HG03521 (cell line): ENCODE measurements at regions not wholly inside any gene's neighbourhood (a gene's known extent, or its start where the extent isn't known, plus 50 kb on each side); places are given as distances from the start of the nearest gene placed in this dataset.
A peak's percentile ranks its signal among the peaks of the same experiment; 100 is the strongest.
"Not testable (repeated sequence)": the region's sequence is repeated elsewhere in the genome, so short reads cannot be mapped to it uniquely, and the experiment has no call there.

ENCODE experiments used
- ATAC-seq: cut with Tn5 transposase; IDR thresholded peaks from one replicate; pipeline ENCODE4 v1.9.1; 2021; ENCODE audit warnings: mild to moderate bottlenecking, moderate library complexity; ENCODE audit not compliant: unreplicated experiment

GRCh38 chr2:12017499-12018157, 271.2 kb downstream of the LPIN1 start:
- ATAC-seq, result no peak

- not testable (repeated sequence) for ATAC-seq
These were observed 272.3 kb downstream of the LPIN1 start for GRCh38 chr2:12018726-12019125.

- no peak for ATAC-seq
These were observed 274.5 kb downstream of the LPIN1 start for GRCh38 chr2:12020833-12021469.

GRCh38 chr2:12024197-12024907, 277.9 kb downstream of the LPIN1 start:
- not testable (repeated sequence) for ATAC-seq

GRCh38 chr2:12027136-12027535, 280.7 kb downstream of the LPIN1 start:
- ATAC-seq, result no peak

GRCh38 chr2:12031866-12032265, 285.4 kb downstream of the LPIN1 start:
- ATAC-seq, result no peak

GRCh38 chr2:12032398-12032797, 286.0 kb downstream of the LPIN1 start:
- peak; percentile 71 for ATAC-seq

- no peak for ATAC-seq
These were observed 286.5 kb downstream of the LPIN1 start for GRCh38 chr2:12032975-12033374.

GRCh38 chr2:12033494-12033893, 287.1 kb downstream of the LPIN1 start:
- no peak for ATAC-seq

GRCh38 chr2:12034382-12034781, 287.9 kb downstream of the LPIN1 start:
- ATAC-seq, result no peak

GRCh38 chr2:12035029-12035720, 288.7 kb downstream of the LPIN1 start:
- no peak for ATAC-seq

- ATAC-seq, result no peak
These were observed 289.7 kb downstream of the LPIN1 start for GRCh38 chr2:12035956-12036639.

- no peak for ATAC-seq
These were observed 290.2 kb downstream of the LPIN1 start for GRCh38 chr2:12036640-12036983.

GRCh38 chr2:12037301-12037700, 290.9 kb downstream of the LPIN1 start:
- no peak for ATAC-seq

GRCh38 chr2:12041236-12041635, 294.8 kb downstream of the LPIN1 start:
- no peak for ATAC-seq

GRCh38 chr2:12043131-12043530, 296.7 kb downstream of the LPIN1 start:
- ATAC-seq, result no peak

- ATAC-seq, result peak; percentile 40
These were observed 298.4 kb downstream of the LPIN1 start for GRCh38 chr2:12044857-12045256.

GRCh38 chr2:12045864-12046291, 299.4 kb downstream of the LPIN1 start:
- ATAC-seq, result peak; percentile 35

GRCh38 chr2:12046641-12047040, 300.2 kb downstream of the LPIN1 start:
- ATAC-seq, result no peak

GRCh38 chr2:12047761-12048160, 301.3 kb downstream of the LPIN1 start:
- no peak for ATAC-seq

GRCh38 chr2:12048550-12048949, 302.1 kb downstream of the LPIN1 start:
- no peak for ATAC-seq
